ENCODE measurements at regions not wholly inside any gene's neighbourhood (a gene's known extent, or its start where the extent isn't known, plus 50 kb on each side); places are given as distances from the start of the nearest gene placed in this dataset.
"Not testable (repeated sequence)": the region's sequence is repeated elsewhere in the genome, so short reads cannot be mapped to it uniquely, and the experiment has no call there.

DNA sequence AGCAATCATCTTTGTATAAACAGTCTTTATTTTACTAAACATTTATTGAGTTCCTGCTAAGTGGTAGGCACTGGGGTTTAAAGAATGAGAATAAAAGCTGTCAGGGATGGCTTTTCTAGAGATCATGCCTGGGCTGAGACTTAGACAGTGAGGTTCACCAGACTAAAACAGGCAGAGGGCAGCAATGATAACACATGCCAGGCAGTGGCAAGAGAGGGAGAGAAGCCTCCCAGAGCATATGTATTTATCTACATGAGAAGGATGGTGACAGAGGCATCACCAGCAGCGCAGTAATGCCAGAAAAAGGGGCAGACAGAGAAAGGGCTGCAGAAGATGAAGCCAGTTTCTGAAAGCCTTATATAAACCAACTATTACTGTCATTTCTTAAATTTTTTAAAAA is 121.0 kb upstream of the CCDC180 start:
- intact Hi-C loops (cut with DNase I; ENCODE audit: low total_unique reads): no loop called here
- no peak overlapping the region for H3K4me3 ChIP-seq (ENCODE audit: low read depth, poor library complexity, severe bottlenecking)
- WGBS, 2 donors: 90 to 91% methylated on average over 1 of the region's 1 CpG
- no peak for TF ChIP-seq POLR2A (IDR thresholded peaks at IDR 0.05)
- no peak for TF ChIP-seq CTCF (IDR thresholded peaks at IDR 0.05)
- no peak for DNase-seq (ENCODE audit: low spot score in 2 of 2)

- intact Hi-C loops (cut with DNase I; ENCODE audit: low total_unique reads); H3K4me3 ChIP-seq (ENCODE audit: low read depth, poor library complexity, severe bottlenecking); DNase-seq (ENCODE audit: low spot score in 2 of 2): not testable (repeated sequence)
- WGBS, 2 donors: 85 to 86% methylated on average over 2 of the region's 2 CpGs
Observed at GRCh38 chr9:97182532-97182931, 124.9 kb upstream of the CCDC180 start.

DNA sequence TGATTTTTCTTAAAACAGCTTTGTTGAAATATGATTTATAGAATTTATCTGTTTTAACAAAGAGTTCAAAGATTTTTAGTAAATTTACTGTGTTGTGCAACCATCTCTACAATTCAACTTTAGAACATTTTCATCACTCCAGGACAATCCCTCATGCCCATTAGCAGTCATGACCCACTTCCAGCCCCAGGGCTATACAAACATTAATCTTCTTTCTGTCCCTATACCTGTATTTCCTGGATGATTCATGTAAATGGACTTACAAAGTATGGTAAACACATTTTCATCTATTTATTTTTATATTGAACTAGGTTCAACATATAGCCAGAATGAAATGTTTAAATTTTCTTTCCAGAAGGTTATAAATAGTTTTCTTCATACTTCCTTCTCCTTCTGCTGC is 127.8 kb upstream of the CCDC180 start:
- intact Hi-C loops (cut with DNase I; ENCODE audit: low total_unique reads): no loop called here
- no peak for DNase-seq (ENCODE audit: low spot score in 2 of 2)
- no peak overlapping the region for H3K4me3 ChIP-seq (ENCODE audit: low read depth, poor library complexity, severe bottlenecking)
- TF ChIP-seq CTCF (IDR thresholded peaks at IDR 0.05) (no peak), POLR2A (IDR thresholded peaks at IDR 0.05) (no peak)

- no peak for TF ChIP-seq CTCF (IDR thresholded peaks at IDR 0.05)
- no peak for TF ChIP-seq POLR2A (IDR thresholded peaks at IDR 0.05)
Observed at GRCh38 chr9:97176206-97176605, 131.3 kb upstream of the CCDC180 start.

DNA sequence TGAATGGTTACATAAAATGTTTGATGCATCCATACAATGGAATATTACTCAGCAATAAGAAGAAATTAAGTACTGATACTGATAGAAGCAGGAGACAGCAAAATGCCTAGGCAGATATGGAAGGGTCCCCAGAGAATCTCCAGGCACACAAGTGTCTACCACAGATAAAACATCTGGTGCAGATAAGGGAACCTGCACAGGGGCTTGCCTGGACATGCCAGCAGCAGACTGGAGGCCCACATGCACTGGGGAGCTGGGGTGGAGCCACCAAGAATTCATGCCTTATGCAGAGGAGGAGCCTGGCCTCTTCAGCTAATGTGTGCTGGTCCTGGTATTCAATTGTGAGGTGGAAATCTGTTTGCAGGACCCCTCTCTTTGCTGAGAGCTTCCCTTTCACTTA is 129.2 kb upstream of the CTSV start:
- H3K4me3 ChIP-seq (ENCODE audit: low read depth, poor library complexity, severe bottlenecking); intact Hi-C loops (cut with DNase I; ENCODE audit: low total_unique reads); DNase-seq (ENCODE audit: low spot score in 2 of 2): not testable (repeated sequence)

More at GRCh38 chr9:97176206-97176605, 131.3 kb upstream of the CCDC180 start:
- intact Hi-C loops (cut with DNase I; ENCODE audit: low total_unique reads): no loop called here
- 39 to 45% methylated on average over 5 of the region's 5 CpGs for WGBS, 2 donors
- no peak overlapping the region for H3K4me3 ChIP-seq (ENCODE audit: low read depth, poor library complexity, severe bottlenecking)
- DNase-seq (ENCODE audit: low spot score in 2 of 2): no peak

- H3K4me3 ChIP-seq (ENCODE audit: low read depth, poor library complexity, severe bottlenecking); DNase-seq (ENCODE audit: low spot score in 2 of 2); intact Hi-C loops (cut with DNase I; ENCODE audit: low total_unique reads): not testable (repeated sequence)
Observed at GRCh38 chr9:97166496-97167138, 127.7 kb upstream of the CTSV start.

DNA sequence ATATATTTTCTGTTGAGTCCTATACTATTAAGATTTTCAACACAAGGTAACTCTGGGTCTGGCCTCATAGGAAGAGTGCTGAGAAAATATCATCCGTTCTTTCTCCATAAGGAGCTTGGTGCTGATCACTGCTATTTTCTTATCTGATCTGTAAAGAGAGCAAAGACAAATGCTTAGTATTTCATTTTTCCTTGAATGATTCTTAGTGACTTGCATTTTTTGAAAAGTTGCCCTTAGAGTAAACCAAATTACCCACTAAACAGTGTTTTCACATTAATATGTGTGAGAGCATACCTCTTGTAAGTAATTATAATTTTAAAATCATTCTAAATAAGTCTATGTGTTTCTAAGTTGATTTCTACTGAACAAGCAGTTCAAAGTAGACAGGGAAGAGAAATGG is 121.3 kb upstream of the CTSV start:
- TF ChIP-seq POLR2A (IDR thresholded peaks at IDR 0.05) (no peak), CTCF (IDR thresholded peaks at IDR 0.05) (no peak)
- DNase-seq (ENCODE audit: low spot score in 2 of 2): no peak
- no peak overlapping the region for H3K4me3 ChIP-seq (ENCODE audit: low read depth, poor library complexity, severe bottlenecking)
- intact Hi-C loops (cut with DNase I; ENCODE audit: low total_unique reads): no loop called here
- 67 to 82% methylated on average over 1 of the region's 1 CpG for WGBS, 2 donors

DNA sequence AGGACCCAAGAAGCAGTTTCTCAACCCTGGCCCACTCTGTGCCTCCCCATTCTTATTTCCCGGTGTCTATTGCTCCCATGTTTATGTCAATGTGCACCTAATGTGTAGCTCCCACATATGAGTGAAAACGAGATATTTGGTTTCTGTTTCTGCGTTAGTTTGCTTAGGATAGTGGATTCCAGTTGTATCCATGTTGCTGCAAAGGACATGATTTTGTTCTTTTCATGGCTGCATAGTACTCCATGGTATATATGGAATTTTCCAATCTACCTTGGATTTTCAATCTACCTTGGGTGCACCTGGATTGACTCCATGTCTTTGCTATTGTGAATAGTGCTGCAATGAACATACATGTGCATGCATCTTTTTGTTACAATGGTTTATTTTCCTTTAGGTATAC is 119.8 kb upstream of the CTSV start:
- intact Hi-C loops (cut with DNase I; ENCODE audit: low total_unique reads); DNase-seq (ENCODE audit: low spot score in 2 of 2); H3K4me3 ChIP-seq (ENCODE audit: low read depth, poor library complexity, severe bottlenecking): not testable (repeated sequence)
- 97% methylated on average over 3 of the region's 3 CpGs for WGBS, 2 donors

DNA sequence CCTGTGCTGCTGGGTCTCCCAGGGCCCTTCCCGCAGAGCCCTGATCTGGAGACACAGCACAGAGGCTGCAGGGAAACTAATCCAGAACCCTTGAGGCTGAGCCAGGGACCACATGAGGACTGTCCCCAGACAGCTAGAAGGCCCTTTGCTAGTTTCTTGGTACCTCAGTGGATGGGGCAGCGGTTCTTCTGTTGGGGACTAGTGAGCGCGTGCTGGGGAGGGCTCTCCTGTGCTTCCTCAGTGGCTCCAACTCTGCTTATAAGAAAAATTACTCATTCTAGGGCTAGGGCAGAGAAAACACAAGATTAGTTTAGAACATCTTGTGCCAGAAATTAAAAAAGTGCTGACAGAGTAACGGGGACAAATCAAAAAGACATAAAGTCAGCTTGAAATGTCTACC is 116.5 kb upstream of the CTSV start:
- DNase-seq (ENCODE audit: low spot score in 2 of 2); H3K4me3 ChIP-seq (ENCODE audit: low read depth, poor library complexity, severe bottlenecking); intact Hi-C loops (cut with DNase I; ENCODE audit: low total_unique reads): not testable (repeated sequence)
- WGBS, 2 donors: 96 to 99% methylated on average over 5 of the region's 5 CpGs
